A549 (cell line): ENCODE measurements at regions not wholly inside any gene's neighbourhood (a gene's known extent, or its start where the extent isn't known, plus 50 kb on each side); places are given as distances from the start of the nearest gene placed in this dataset.

ENCODE experiments used
- ATAC-seq, 2 experiments: fragments of 200-7000 bp in 1 of 2; fragments of >200 bp in 1 of 2; cut with Nextera tagmentation in 1 of 2; cut with Tn5 transposase in 1 of 2; 3 replicates each; pipeline versions ENCODE4 v1.8.0 to v1.9.1; 2018 to 2020; ENCODE audit warnings: mild to moderate bottlenecking in 1 of 2, moderate library complexity in 1 of 2
- CTCF ChIA-PET: fragments of 300-600 bp; sonication (Branson Sonifier 250); formaldehyde crosslinking; extraction: SDS; loops from one replicate; lab custom pipeline; 2021; ENCODE audit warnings: antibody characterized with exemption, inconsistent platforms; lab: Yijun Ruan, JAX
- POLR2A ChIA-PET: fragments of 350-600 bp; formaldehyde crosslinking; extraction: SDS; loops from one replicate; lab custom pipeline; 2021; ENCODE audit warnings: antibody characterized with exemption, inconsistent platforms; lab: Yijun Ruan, JAX
- DNase-seq, 2 experiments: peaks; one replicate each; pipeline versions ENCODE4 v3.0.0 to v3.0.0-alpha.2; 2011 to 2016; ENCODE audit warnings: low read depth in 1 of 2, low spot score in 1 of 2
- FAIRE-seq: peaks from 2 replicates; lab custom pipeline; 2011; peaks lifted over from hg19 to GRCh38; lab: Jason Lieb, UNC
- H3K27ac ChIP-seq, 2 experiments: fragments of >200 bp; sonication (Bioruptor Twin); formaldehyde crosslinking; 3 replicates each; pipeline ENCODE4 v1.5.1; 2016 to 2017
- H3K4me1 ChIP-seq: fragments of >200 bp; sonication (Bioruptor Twin); formaldehyde crosslinking; 3 replicates; pipeline ENCODE4 v1.6.1; 2016
- H3K4me2 ChIP-seq: fragments of >200 bp; sonication (Bioruptor Twin); formaldehyde crosslinking; 3 replicates; pipeline ENCODE4 v1.6.1; 2016
- H3K4me3 ChIP-seq: fragments of >200 bp; sonication (Bioruptor Twin); formaldehyde crosslinking; 3 replicates; pipeline ENCODE4 v1.5.1; 2016
- H3K9me3 ChIP-seq: fragments of >200 bp; sonication (Bioruptor Twin); formaldehyde crosslinking; 3 replicates; pipeline ENCODE4 v1.6.1; 2016
- ATOH8 ChIP-seq: fragments of 250-450 bp; sonication (Bioruptor Pico); IDR thresholded peaks from 2 replicates; pipeline ENCODE4 v1.5.0; 2020; ENCODE audit warnings: low read depth, mild to moderate bottlenecking, moderate library complexity
- BHLHE40 ChIP-seq: IDR thresholded peaks from 2 replicates; pipeline ENCODE4 v1.6.1; 2012; ENCODE audit warnings: low read depth, low read length, inconsistent platforms
- CBX2 ChIP-seq: fragments of 200-600 bp; sonication (generic); IDR thresholded peaks from 2 replicates; pipeline ENCODE4 v1.6.1; 2016; ENCODE audit warnings: low read depth, mild to moderate bottlenecking, borderline replicate concordance
- CTCF ChIP-seq: fragments of >200 bp; sonication (Bioruptor Twin); formaldehyde crosslinking; IDR thresholded peaks from 3 replicates; pipeline ENCODE4 v1.5.1; 2016
- E2F6 ChIP-seq: IDR thresholded peaks from 2 replicates; pipeline ENCODE4 v1.6.1; 2012; ENCODE audit warnings: low read depth, borderline replicate concordance
- EHF ChIP-seq: fragments of 250-450 bp; sonication (Bioruptor Pico); IDR thresholded peaks from 2 replicates; pipeline ENCODE4 v1.5.0; 2020; ENCODE audit warnings: mild to moderate bottlenecking
- EHMT2 ChIP-seq: fragments of 200-600 bp; sonication (generic); IDR thresholded peaks from 2 replicates; pipeline ENCODE4 v1.6.1; 2016; ENCODE audit warnings: antibody characterized with exemption, low read depth, mild to moderate bottlenecking, moderate library complexity
- ESRRA ChIP-seq: fragments of 150-350 bp; IDR thresholded peaks from 2 replicates; pipeline ENCODE4 v1.6.1; 2014; ENCODE audit warnings: mild to moderate bottlenecking, low read length, borderline replicate concordance
- FOSB ChIP-seq: fragments of 250-450 bp; sonication (Bioruptor Pico); IDR thresholded peaks from 2 replicates; pipeline ENCODE4 v1.5.0; 2020; ENCODE audit warnings: mild to moderate bottlenecking, moderate library complexity
- GATA3 ChIP-seq: IDR thresholded peaks from 2 replicates; pipeline ENCODE4 v1.6.1; 2012; ENCODE audit warnings: borderline replicate concordance
- HOXB5 ChIP-seq: fragments of 250-450 bp; sonication (Bioruptor Pico); IDR thresholded peaks from 2 replicates; pipeline ENCODE4 v1.5.0; 2020; ENCODE audit warnings: mild to moderate bottlenecking, moderate library complexity
- KDM1A ChIP-seq: fragments of 200-600 bp; sonication (generic); IDR thresholded peaks from 2 replicates; pipeline ENCODE4 v1.6.1; 2016; ENCODE audit warnings: low read depth, mild to moderate bottlenecking
- MYC ChIP-seq: IDR thresholded peaks from 2 replicates; pipeline ENCODE4 v1.6.1; 2012; ENCODE audit warnings: mild to moderate bottlenecking, inconsistent platforms, low read length, improper control_type of control experiment, borderline replicate concordance
- NFE2L2 ChIP-seq: fragments of 150-350 bp; conservative IDR thresholded peaks from 2 replicates; pipeline ENCODE4 v1.6.1; 2014; ENCODE audit warnings: low read length
- PBX3 ChIP-seq: IDR thresholded peaks from 2 replicates; pipeline ENCODE4 v1.6.1; 2012
- RAD21 ChIP-seq, 2 experiments: fragments of >200 bp in 1 of 2; sonication (Bioruptor Twin) in 1 of 2; formaldehyde crosslinking in 1 of 2; IDR thresholded peaks in 1 of 2; conservative IDR thresholded peaks in 1 of 2; 2 replicates in 1 of 2; 3 replicates in 1 of 2; pipeline ENCODE4 v1.6.1; 2012 to 2018; ENCODE audit warnings: inconsistent platforms in 1 of 2
- RCOR1 ChIP-seq: fragments of 150-350 bp; IDR thresholded peaks from 2 replicates; pipeline ENCODE4 v1.6.1; 2014; ENCODE audit warnings: antibody characterized with exemption, low read length, low read depth
- REST ChIP-seq: fragments of 200-600 bp; sonication (generic); IDR thresholded peaks from 2 replicates; pipeline ENCODE4 v1.6.1; 2016; ENCODE audit warnings: antibody characterized with exemption, mild to moderate bottlenecking, moderate library complexity
- RNF2 ChIP-seq: fragments of 200-600 bp; sonication (generic); IDR thresholded peaks from 2 replicates; pipeline ENCODE4 v1.6.1; 2016; ENCODE audit warnings: low read depth, mild to moderate bottlenecking, antibody characterized with exemption, moderate library complexity, borderline replicate concordance
- SREBF2 ChIP-seq: fragments of 450-650 bp; IDR thresholded peaks from 2 replicates; pipeline ENCODE4 v1.6.1; 2014; ENCODE audit warnings: mild to moderate bottlenecking, moderate library complexity
- TFCP2L1 ChIP-seq: fragments of 250-450 bp; sonication (Bioruptor Pico); IDR thresholded peaks from 2 replicates; pipeline ENCODE4 v1.5.0; 2021; ENCODE audit warnings: mild to moderate bottlenecking
- TP53 ChIP-seq: fragments of 250-450 bp; sonication (Bioruptor Pico); IDR thresholded peaks from 2 replicates; pipeline ENCODE4 v1.5.0; 2021; ENCODE audit warnings: mild to moderate bottlenecking, moderate library complexity
- ZC3H11A ChIP-seq: fragments of 450-650 bp; IDR thresholded peaks from 2 replicates; pipeline ENCODE4 v1.6.1; 2014; ENCODE audit warnings: antibody characterized with exemption, mild to moderate bottlenecking
- ZFP36 ChIP-seq: fragments of 450-650 bp; IDR thresholded peaks from 2 replicates; pipeline ENCODE4 v1.6.1; 2014; ENCODE audit warnings: borderline replicate concordance; ENCODE audit not compliant: partially characterized antibody
- ZSCAN20 ChIP-seq: fragments of 250-450 bp; sonication (Bioruptor Pico); IDR thresholded peaks from 2 replicates; pipeline ENCODE4 v1.8.0; 2022; ENCODE audit warnings: mild to moderate bottlenecking, moderate library complexity
- WGBS: methylation state at CpG from one replicate; pipeline ENCODE4 v1.1.6; 2017; ENCODE audit errors: missing lambda C conversion rate; 5-methylcytosine and 5-hydroxymethylcytosine counted together

GRCh38 chr12:105570944-105571343, 240.5 kb downstream of the C12orf75 start:
- ATAC-seq (no peak), DNase-seq (no peak), FAIRE-seq (no peak)
- H3K4me3 ChIP-seq: no peak overlapping the region
- 95% methylated on average over 4 of the region's 4 CpGs for WGBS
- no peak overlapping the region for H3K4me2 ChIP-seq
- ChIA-PET CTCF (no interaction called here), POLR2A (interaction anchor here (1.2 kb wide), 1 partner anchor 8 kb away, joined by 3 read pairs; no protein-coding TSS in a partner anchor)
- TF ChIP-seq TFCP2L1 (CRISPR knock-in tag) (no peak), E2F6 (no peak), MYC (no peak), ZC3H11A (no peak), RCOR1 (no peak), EHF (CRISPR knock-in tag) (no peak), HOXB5 (CRISPR knock-in tag) (no peak), CBX2 (no peak), SREBF2 (no peak), CTCF (no peak), ZFP36 (no peak), PBX3 (no peak), REST (no peak), EHMT2 (no peak), BHLHE40 (no peak), GATA3 (no peak), NFE2L2 (no peak), RAD21 (conservative IDR thresholded peaks at IDR 0.05 in 1 of 2, IDR thresholded peaks at IDR 0.05 in 1 of 2) (no peak), FOSB (CRISPR knock-in tag) (no peak), ZSCAN20 (CRISPR knock-in tag) (no peak)
- H3K27ac ChIP-seq: no peak overlapping the region
- no peaks in the 10 kb centered on the region for H3K9me3 ChIP-seq
- H3K4me1 ChIP-seq: no peaks in the 10 kb centered on the region

- WGBS: 82% methylated on average over 3 of the region's 3 CpGs
- H3K4me1 ChIP-seq: no peaks in the 10 kb centered on the region
- DNase-seq (no peak), ATAC-seq (no peak), FAIRE-seq (no peak)
- H3K4me3 ChIP-seq: no peak overlapping the region
- CTCF ChIA-PET: no interaction called here
- H3K9me3 ChIP-seq: no peaks in the 10 kb centered on the region
- POLR2A ChIA-PET: no interaction called here
- no peak overlapping the region for H3K27ac ChIP-seq
- H3K4me2 ChIP-seq: no peak overlapping the region
- TF ChIP-seq EHF (CRISPR knock-in tag): no peak
- TF ChIP-seq KDM1A: no peak
- no peak for TF ChIP-seq GATA3
- TF ChIP-seq PBX3: no peak
- no peak for TF ChIP-seq ATOH8 (CRISPR knock-in tag)
- TF ChIP-seq CTCF: no peak
- TF ChIP-seq RNF2: no peak
- TF ChIP-seq TP53 (CRISPR knock-in tag): no peak
- no peak for TF ChIP-seq ESRRA
- no peak for TF ChIP-seq E2F6
Measured at GRCh38 chr12:105573574-105573973, 243.1 kb downstream of the C12orf75 start.
